ENCODE measurements at regions not wholly inside any gene's neighbourhood (a gene's known extent, or its start where the extent isn't known, plus 50 kb on each side); places are given as distances from the start of the nearest gene placed in this dataset.

- DNase-seq = no peak
These were observed 345.7 kb downstream of the DRD1 start for GRCh38 chr5:175098301-175098700.

GRCh38 chr5:175096469-175097165 lies 347.4 kb downstream of the DRD1 start:
- DNase-seq = no peak

DNA sequence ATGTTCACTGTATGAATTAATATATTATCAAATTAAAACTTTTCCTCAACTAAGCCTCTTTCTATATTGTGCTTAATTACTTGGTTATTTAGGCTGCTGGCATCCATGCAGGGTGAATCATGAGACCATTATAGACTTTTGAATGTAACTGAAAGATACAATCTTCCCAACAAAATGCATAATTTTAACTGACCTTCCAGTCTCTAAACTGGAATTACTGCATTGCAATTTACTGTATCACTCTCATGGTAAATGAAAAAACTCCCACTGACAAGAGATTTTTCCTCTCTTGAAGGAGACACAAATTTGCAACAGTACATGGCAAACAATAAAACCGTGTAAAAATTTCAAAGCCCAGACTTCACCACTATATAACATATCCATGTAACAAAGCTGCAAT lies 349.5 kb downstream of the DRD1 start:
- no peak for DNase-seq

DNA sequence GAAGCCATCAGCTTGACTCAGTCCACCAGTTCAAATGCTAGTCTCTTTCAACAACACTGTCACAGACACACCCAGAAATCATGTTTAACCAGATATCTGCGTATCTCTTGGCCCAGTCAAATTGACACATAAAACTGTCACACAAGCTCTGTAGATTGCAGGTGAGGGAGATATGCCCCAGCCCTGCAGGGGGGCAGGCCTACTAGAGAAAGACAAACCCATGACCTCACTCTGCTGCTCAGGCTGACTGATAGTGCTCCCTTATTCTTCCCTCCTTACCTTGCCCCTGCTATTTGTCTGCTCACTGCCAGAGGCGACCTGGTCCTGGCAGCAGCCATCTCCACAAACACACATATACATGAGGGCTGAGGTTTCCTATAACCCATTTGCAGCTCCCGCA lies 351.3 kb downstream of the DRD1 start:
- DNase-seq = no peak

DNA sequence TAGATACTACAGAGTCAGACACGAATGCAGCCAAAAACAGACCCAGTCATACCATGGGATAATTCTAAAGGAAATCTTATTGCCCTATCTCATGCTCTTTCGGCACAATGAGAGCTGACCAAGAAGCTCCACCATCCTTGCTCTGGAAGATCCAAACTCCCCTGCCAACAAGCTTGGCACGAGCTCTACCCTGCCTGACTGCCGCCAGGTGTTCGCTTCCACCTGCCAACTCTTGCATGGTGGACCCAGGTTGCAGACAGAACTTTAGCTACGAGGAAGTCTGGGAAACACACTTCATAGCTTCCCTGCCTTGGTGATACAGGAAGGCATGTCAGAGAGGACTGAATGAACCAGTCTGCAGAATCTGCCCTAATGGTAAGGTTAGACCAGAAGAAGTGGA lies 355.0 kb downstream of the DRD1 start:
- DNase-seq = no peak

GRCh38 chr5:175082866-175083590 lies 358.6 kb downstream of the MSX2 start:
- no peak for DNase-seq

DNA sequence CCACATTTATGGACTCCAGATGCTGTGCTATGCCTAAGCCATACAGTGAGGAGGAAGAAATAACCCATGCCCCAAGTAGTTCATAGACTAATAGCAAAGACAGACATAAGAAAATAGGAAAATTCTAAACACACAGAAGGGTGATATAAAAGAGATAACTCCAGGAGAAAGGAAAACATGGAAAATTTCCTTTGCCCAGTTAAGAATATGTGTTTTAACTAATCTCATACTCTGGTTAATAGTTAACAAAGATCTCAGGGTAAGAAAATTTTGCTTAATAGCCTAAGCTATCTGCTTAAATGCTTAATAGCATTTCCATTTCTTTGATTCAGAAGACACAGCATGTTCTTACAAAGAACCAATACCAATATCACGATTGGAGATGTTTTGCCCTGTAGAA lies 358.0 kb downstream of the MSX2 start:
- no peak for DNase-seq

DNA sequence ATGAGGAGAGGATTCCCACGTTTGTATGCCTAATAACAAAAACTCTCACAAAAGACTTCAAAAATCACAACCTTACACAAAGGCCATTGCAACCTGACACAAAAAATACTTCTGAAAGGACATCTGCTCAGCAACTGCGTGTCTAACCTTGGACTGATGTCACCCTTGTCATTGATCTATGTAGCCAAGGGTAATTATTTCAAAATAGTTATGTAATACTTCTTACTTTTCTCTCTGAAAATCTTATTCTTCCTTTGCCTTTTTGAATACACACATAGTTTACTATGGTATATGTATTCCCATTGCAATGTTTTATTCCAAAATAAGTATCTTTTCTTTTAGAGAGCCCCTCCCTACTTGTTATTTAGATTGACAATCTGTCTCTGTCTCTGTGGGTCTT lies 355.3 kb downstream of the MSX2 start:
- no peak for DNase-seq

- DNase-seq = no peak
These were observed 345.9 kb downstream of the MSX2 start for GRCh38 chr5:175070283-175070682.

DNA sequence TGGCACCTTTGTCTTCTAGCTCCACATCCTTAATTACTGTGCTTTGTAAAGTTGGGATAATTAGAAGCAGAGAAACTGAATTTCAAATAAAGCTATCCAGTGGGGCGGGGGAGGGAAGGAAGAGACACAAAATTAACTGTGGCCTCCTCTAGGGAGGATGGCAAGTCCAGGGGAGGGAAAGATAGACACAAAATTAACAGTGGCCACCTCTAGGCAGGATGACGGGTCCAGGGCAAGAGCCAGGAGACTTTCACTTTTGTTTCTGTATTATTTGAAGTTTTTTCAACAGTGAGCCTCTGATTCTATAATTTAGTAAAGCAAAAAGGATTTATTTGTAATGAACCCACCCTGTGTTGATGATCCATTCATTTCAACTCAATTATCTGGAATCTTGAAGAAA lies 335.9 kb downstream of the MSX2 start:
- DNase-seq = no peak

GRCh38 chr5:175059687-175060211 lies 335.4 kb downstream of the MSX2 start:
- DNase-seq = no peak

DNA sequence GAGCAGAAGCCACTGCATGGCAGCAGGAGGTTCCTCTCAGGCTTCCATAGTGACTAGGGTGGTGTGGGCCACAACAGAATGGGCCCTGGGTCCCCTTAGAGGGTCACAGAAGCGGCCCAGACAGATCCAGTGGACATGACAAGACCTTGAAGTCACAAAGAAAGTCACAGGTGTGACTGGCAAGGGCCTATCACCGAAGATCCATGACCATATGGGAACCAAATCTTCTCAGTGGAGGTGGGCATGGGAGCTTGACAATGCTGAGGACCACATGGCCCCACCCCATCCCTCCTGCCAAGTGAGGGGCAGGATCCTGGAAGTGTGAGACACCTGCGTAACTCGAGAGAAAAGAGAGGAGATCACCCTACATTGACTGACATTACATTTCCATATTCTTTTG lies 332.4 kb downstream of the MSX2 start:
- DNase-seq = no peak

DNA sequence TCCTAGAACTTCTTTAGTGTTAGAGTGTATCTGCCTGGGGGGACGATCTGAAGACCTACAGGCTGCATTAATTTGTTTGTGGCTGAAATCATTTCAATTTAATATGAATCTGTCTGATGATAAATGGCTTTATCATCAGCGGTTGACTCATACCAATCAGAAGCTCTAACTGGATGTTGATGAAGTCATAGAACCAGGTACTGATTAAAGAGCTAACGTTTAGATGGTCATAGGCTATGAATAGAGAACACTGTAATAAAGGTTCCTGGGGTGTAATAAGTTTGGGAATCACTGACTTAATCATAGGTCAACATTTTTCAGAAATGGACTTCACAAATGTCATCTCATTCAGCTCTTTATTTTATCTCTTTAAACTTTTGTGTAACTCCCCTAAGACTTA lies 329.9 kb downstream of the MSX2 start:
- no peak for DNase-seq

- no peak for DNase-seq
These were observed 328.0 kb downstream of the MSX2 start for GRCh38 chr5:175052351-175052750.

DNA sequence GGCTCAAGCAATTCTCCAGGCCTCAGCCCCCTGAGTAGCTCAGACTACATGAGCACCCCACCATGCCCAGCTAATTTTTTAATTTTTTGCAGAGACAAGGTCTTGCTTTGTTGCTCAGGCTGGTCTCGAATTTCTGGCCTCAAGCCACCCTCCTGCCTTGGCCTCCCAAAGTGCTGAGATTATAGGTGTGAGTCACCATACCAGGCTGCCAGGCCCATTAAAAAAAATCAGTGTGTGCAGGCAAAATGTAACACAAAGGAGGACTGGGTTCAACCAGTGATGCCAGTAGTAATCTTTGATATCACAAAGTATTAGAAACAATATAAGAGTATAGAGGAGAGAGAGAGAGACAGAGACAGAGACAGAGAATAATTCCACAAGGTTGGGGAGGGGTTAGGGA lies 322.7 kb downstream of the MSX2 start:
- no peak for DNase-seq

DNA sequence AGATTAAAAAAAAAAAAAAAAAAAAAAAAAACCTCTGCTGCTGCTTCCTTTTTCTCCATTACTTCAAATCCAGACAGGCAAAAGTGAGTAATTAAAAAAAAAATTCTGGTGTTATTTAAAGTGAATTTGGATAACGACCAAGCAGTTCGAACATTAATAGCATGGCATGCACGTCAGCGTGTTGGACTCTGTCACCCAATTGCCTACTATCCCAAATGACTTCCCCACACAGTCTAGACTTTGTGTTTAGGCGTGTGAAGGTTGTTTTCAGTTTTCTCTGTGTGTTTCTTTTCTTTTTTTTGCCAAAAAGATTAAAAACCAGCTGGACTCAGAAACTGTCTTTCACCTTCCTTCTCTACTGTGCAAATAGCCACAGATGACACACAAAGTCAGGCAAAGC lies 321.4 kb downstream of the MSX2 start:
- DNase-seq = no peak

DNA sequence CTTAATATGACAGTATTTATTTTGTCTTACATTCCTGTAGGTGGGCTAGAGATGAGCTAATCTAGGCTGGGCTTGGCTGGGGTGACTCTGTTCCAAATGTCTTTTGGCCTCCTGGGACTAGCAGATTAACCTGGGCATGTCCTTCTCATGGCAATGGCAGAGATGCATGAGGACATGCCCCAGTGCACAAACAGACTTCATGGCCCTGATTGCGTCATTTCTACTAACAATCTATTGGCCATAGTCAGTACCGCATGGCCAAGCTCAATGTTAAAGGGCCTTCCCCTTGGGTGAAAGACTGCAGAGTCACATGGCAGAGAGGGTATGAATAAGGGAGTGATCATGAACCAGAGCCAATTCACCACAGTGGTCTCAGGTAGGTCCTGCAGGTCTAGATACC lies 313.4 kb downstream of the MSX2 start:
- DNase-seq = no peak

- DNase-seq = no peak
These were observed 311.6 kb downstream of the MSX2 start for GRCh38 chr5:175035882-175036533.

GRCh38 chr5:175034924-175035323 lies 310.5 kb downstream of the MSX2 start:
- no peak for DNase-seq

GRCh38 chr5:175032741-175033151 lies 308.4 kb downstream of the MSX2 start:
- DNase-seq = no peak

GRCh38 chr5:175032013-175032412 lies 307.6 kb downstream of the MSX2 start:
- DNase-seq = no peak

DNA sequence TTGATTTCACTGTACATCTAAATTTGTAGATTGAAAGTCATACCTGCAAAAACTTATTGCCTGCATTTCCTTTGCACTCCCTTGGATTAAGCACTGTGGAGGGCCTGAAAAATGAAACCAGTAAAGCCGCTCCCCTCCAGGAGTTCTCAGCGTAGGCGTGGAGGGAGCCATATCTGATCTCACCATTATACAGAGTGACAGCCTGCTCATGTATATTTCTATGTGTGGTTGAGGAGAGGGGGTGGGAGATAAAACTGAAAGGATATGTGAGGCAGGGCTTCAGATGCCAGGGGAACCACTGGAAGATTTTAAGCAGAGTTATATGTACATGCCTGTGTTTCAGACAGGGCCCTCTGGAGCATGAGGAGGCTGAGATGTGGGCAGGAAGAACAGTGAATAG lies 303.0 kb downstream of the MSX2 start:
- DNase-seq = no peak

GRCh38 chr5:175025077-175025476 lies 300.7 kb downstream of the MSX2 start:
- no peak for DNase-seq
